OCI-LY7 (cell line): ENCODE measurements at regions not wholly inside any gene's neighbourhood (a gene's known extent, or its start where the extent isn't known, plus 50 kb on each side); places are given as distances from the start of the nearest gene placed in this dataset.

Experiments
- BruUV-seq: library from RNA; stranded (reverse); fragments of 400-500 nt; replicated peaks from 2 replicates; lab custom pipeline; 2021; lab: Mats Ljungman, UMichigan
- CTCF ChIA-PET: fragments of 300-600 bp; sonication (Branson Sonifier 250); formaldehyde crosslinking; loops from one replicate; lab custom pipeline; 2022; ENCODE audit warnings: antibody characterized with exemption; ENCODE audit not compliant: unreplicated experiment; lab: Charles Lee
- POLR2A ChIA-PET: fragments of 300-600 bp; sonication (Branson Sonifier 250); formaldehyde crosslinking; loops from one replicate; lab custom pipeline; 2022; ENCODE audit warnings: antibody characterized with exemption; lab: Charles Lee
- DNase-seq: peaks from one replicate; pipeline ENCODE4 v3.0.0-alpha.2; 2015; ENCODE audit warnings: low spot score
- H2AFZ ChIP-seq: fragments of 200-600 bp; sonication (generic), shearing (Covaris generic); 2 replicates; pipeline ENCODE4 v1.6.1; 2014; ENCODE audit warnings: mild to moderate bottlenecking, antibody characterized with exemption, low read length, moderate library complexity
- H3K27ac ChIP-seq: fragments of 200-600 bp; sonication (generic); 2 replicates; pipeline ENCODE4 v1.5.1; 2014; ENCODE audit warnings: mixed run types, low read depth, mild to moderate bottlenecking, moderate library complexity, low read length, inconsistent platforms; ENCODE audit not compliant: poor library complexity, severe bottlenecking
- H3K36me3 ChIP-seq: fragments of 200-600 bp; sonication (generic); 2 replicates; pipeline ENCODE4 v1.6.1; 2014; ENCODE audit warnings: mild to moderate bottlenecking, antibody characterized with exemption, low read length, moderate library complexity, mixed read lengths; ENCODE audit not compliant: insufficient read depth
- H3K4me1 ChIP-seq: fragments of 200-600 bp; sonication (generic); 2 replicates; pipeline ENCODE4 v1.5.1; 2014; ENCODE audit warnings: mild to moderate bottlenecking, low read length; ENCODE audit not compliant: insufficient read depth, poor library complexity, severe bottlenecking
- H3K4me2 ChIP-seq: fragments of 200-600 bp; sonication (generic); 2 replicates; pipeline ENCODE4 v1.6.1; 2014; ENCODE audit warnings: mild to moderate bottlenecking, low read length
- H3K4me3 ChIP-seq: fragments of 200-600 bp; sonication (generic); 2 replicates; pipeline ENCODE4 v1.5.1; 2014; ENCODE audit warnings: mild to moderate bottlenecking, low read depth, low read length; ENCODE audit not compliant: poor library complexity, severe bottlenecking
- H3K79me2 ChIP-seq: fragments of 200-600 bp; sonication (generic); 2 replicates; pipeline ENCODE4 v1.6.1; 2016; ENCODE audit warnings: low read depth, mild to moderate bottlenecking, low read length, moderate library complexity, mixed read lengths; ENCODE audit not compliant: insufficient read depth
- H3K9me2 ChIP-seq: fragments of 200-600 bp; sonication (generic); 2 replicates; pipeline ENCODE4 v1.6.1; 2016; ENCODE audit warnings: mild to moderate bottlenecking, low read length, mixed read lengths; ENCODE audit not compliant: insufficient read depth
- H3K9me3 ChIP-seq: fragments of 200-600 bp; sonication (generic); 2 replicates; pipeline ENCODE4 v1.6.1; 2014; ENCODE audit warnings: mild to moderate bottlenecking, mixed run types, low read length, mixed read lengths
- H4K20me1 ChIP-seq: fragments of 200-600 bp; sonication (generic); 2 replicates; pipeline ENCODE4 v1.6.1; 2014; ENCODE audit warnings: mild to moderate bottlenecking, antibody characterized with exemption, low read length, moderate library complexity, mixed read lengths; ENCODE audit not compliant: insufficient read depth
- EZH2phosphoT487 ChIP-seq: fragments of 200-600 bp; sonication (generic); IDR thresholded peaks from 2 replicates; pipeline ENCODE4 v1.6.1; 2018; ENCODE audit warnings: low read depth, borderline replicate concordance, mild to moderate bottlenecking, mixed run types, antibody characterized with exemption, low read length, moderate library complexity, mixed read lengths
- intact Hi-C: fragments of 100-400 bp; cut with micrococcal nuclease; formaldehyde crosslinking; loops from one replicate; pipeline ENCODE4 v1.10.0; 2022; ENCODE audit not compliant: unreplicated experiment
- TF ChIP-seq, protein P1 (sequence below): fragments of 200-600 bp; sonication (generic); conservative IDR thresholded peaks from 2 replicates; pipeline ENCODE4 v1.5.1; 2014; ENCODE audit warnings: mild to moderate bottlenecking, antibody characterized with exemption, low read length, moderate library complexity, mixed read lengths

DNA sequence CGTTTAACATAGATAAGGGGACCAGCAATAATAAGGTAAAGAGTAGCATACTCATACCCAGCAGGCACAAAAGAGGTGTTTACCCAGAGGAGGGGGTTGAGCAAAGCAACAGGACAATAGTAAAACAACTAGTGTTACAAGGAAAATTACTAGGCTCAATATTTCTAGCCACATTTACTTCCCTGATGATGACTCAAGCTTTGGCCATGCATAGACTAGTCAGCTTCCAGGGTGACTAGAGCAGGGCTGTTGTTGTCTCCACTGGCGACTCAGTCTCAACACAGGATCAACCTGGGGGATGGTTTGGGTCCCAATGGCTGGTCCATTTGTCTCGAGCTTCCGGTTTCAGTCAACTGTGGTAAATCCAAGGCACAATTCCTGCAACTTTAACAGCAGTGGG is 217.7 kb upstream of the KCND2 start:
- Histone ChIP-seq H3K4me1 (no peaks in the 10 kb centered on the region), H3K9me3 (no peaks in the 10 kb centered on the region), H3K36me3 (no peaks in the 10 kb centered on the region), H2AFZ (no peak overlapping the region), H3K9me2 (no peaks in the 10 kb centered on the region), H3K4me2 (no peak overlapping the region), H3K4me3 (no peak overlapping the region), H4K20me1 (no peaks in the 10 kb centered on the region), H3K79me2 (no peaks in the 10 kb centered on the region), H3K27ac (no peak overlapping the region)
- CTCF ChIA-PET: no interaction called here
- POLR2A ChIA-PET: no interaction called here
- intact Hi-C loops: no loop called here
- TF ChIP-seq, protein P1, sequence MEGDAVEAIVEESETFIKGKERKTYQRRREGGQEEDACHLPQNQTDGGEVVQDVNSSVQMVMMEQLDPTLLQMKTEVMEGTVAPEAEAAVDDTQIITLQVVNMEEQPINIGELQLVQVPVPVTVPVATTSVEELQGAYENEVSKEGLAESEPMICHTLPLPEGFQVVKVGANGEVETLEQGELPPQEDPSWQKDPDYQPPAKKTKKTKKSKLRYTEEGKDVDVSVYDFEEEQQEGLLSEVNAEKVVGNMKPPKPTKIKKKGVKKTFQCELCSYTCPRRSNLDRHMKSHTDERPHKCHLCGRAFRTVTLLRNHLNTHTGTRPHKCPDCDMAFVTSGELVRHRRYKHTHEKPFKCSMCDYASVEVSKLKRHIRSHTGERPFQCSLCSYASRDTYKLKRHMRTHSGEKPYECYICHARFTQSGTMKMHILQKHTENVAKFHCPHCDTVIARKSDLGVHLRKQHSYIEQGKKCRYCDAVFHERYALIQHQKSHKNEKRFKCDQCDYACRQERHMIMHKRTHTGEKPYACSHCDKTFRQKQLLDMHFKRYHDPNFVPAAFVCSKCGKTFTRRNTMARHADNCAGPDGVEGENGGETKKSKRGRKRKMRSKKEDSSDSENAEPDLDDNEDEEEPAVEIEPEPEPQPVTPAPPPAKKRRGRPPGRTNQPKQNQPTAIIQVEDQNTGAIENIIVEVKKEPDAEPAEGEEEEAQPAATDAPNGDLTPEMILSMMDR: no peak
- TF ChIP-seq EZH2phosphoT487: no peak
- no peak for DNase-seq
- BruUV-seq: no TSS peak

DNA sequence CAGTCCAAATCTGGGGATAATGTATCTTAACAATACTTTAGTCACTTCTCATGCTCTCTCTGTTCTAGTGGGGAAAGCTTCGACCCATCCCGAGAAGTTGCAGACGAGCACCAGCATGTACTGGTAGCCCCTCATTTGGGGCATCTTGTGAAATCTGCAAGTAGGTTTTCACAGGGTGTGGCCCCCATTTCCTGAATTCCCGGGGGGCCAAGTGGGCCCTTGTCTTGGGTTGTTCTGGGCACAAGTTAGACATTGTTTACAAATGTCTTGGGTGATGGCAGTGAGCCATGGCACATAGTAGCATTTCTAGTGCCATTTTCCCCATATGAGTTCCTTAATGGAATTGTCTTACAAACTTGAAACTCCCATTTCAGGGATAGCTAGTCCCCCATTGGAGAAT is 216.7 kb upstream of the KCND2 start:
- no peaks in the 10 kb centered on the region for H3K4me1 ChIP-seq
- no peaks in the 10 kb centered on the region for H3K9me3 ChIP-seq
- intact Hi-C loops: no loop called here

DNA sequence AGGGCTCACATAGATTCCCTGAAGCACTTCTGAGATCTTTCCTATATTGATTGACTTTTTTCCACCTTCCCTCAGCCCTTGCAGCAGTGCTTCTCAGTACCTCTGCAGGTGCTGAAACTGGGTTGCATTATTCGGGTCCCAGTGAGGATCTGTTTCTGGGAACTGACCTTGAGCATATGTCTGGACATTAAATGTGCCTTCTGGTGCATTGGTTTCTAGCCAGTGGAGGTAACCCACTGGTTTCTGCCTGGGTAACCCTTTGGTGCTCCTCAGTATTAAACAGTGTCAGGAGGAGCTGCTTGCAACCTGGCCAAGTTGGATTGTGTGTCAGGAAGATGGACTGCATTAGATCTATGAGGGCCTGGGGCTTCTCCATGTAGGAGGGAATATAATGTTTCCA is 213.3 kb upstream of the KCND2 start:
- POLR2A ChIA-PET: no interaction called here
- H3K9me3 ChIP-seq: no peaks in the 10 kb centered on the region
- H4K20me1 ChIP-seq: no peaks in the 10 kb centered on the region
- TF ChIP-seq EZH2phosphoT487: no peak
- TF ChIP-seq, protein P1: no peak
- no peak overlapping the region for H3K4me2 ChIP-seq
- H3K4me3 ChIP-seq: no peak overlapping the region
- CTCF ChIA-PET: no interaction called here
- no peak overlapping the region for H2AFZ ChIP-seq
- BruUV-seq: no TSS peak
- H3K9me2 ChIP-seq: no peaks in the 10 kb centered on the region
- no peak for DNase-seq
- no peak overlapping the region for H3K27ac ChIP-seq
- no peaks in the 10 kb centered on the region for H3K79me2 ChIP-seq
- no peaks in the 10 kb centered on the region for H3K36me3 ChIP-seq
- H3K4me1 ChIP-seq: no peaks in the 10 kb centered on the region
- intact Hi-C loops: no loop called here

More for the DNA sequence above, 216.7 kb upstream of the KCND2 start:
- H3K27ac ChIP-seq: no peak overlapping the region
- no peak overlapping the region for H2AFZ ChIP-seq
- no peaks in the 10 kb centered on the region for H3K79me2 ChIP-seq
- no peak overlapping the region for H3K4me2 ChIP-seq
- no TSS peak for BruUV-seq
- H3K9me2 ChIP-seq: no peaks in the 10 kb centered on the region
- POLR2A ChIA-PET: no interaction called here
- DNase-seq: no peak
- no peaks in the 10 kb centered on the region for H4K20me1 ChIP-seq
- H3K36me3 ChIP-seq: no peaks in the 10 kb centered on the region
- no peak overlapping the region for H3K4me3 ChIP-seq
- no peak for TF ChIP-seq EZH2phosphoT487
- TF ChIP-seq, protein P1: no peak
- CTCF ChIA-PET: no interaction called here
